OCI-LY1 (cell line): ENCODE measurements at regions not wholly inside any gene's neighbourhood (a gene's known extent, or its start where the extent isn't known, plus 50 kb on each side); places are given as distances from the start of the nearest gene placed in this dataset.

Experiments used
- H2AFZ ChIP-seq: fragments of 200-600 bp; sonication (generic), shearing (Covaris generic); 2 replicates; pipeline ENCODE4 v1.6.0; 2014; ENCODE audit warnings: antibody characterized with exemption, mild to moderate bottlenecking, low read length
- H3F3A ChIP-seq: fragments of 200-600 bp; sonication (generic), shearing (Covaris generic); 2 replicates; pipeline ENCODE4 v1.6.0; 2014; ENCODE audit warnings: mild to moderate bottlenecking, antibody characterized with exemption, low read length, moderate library complexity; ENCODE audit not compliant: insufficient read depth
- H3K27ac ChIP-seq: fragments of 200-600 bp; sonication (generic); 2 replicates; pipeline ENCODE4 v1.5.1; 2014; ENCODE audit warnings: low read length, mixed run types, mild to moderate bottlenecking, low read depth; ENCODE audit not compliant: poor library complexity, severe bottlenecking
- H3K27me3 ChIP-seq: fragments of 200-600 bp; sonication (generic); 2 replicates; pipeline ENCODE4 v1.6.0; 2014; ENCODE audit warnings: antibody characterized with exemption, mild to moderate bottlenecking, low read length, moderate library complexity; ENCODE audit not compliant: insufficient read depth
- H3K36me3 ChIP-seq: fragments of 200-600 bp; sonication (generic); 2 replicates; pipeline ENCODE4 v1.6.1; 2014; ENCODE audit warnings: mild to moderate bottlenecking, antibody characterized with exemption, low read length, moderate library complexity, mixed read lengths; ENCODE audit not compliant: insufficient read depth
- H3K4me1 ChIP-seq: fragments of 200-600 bp; sonication (generic); 2 replicates; pipeline ENCODE4 v1.5.1; 2014; ENCODE audit warnings: mild to moderate bottlenecking, low read length, moderate library complexity; ENCODE audit not compliant: insufficient read depth, severe bottlenecking
- H3K4me2 ChIP-seq: fragments of 200-600 bp; sonication (generic), shearing (Covaris generic); 2 replicates; pipeline ENCODE4 v1.6.1; 2014; ENCODE audit warnings: low read length
- H3K4me3 ChIP-seq: fragments of 200-600 bp; sonication (generic); 2 replicates; pipeline ENCODE4 v1.5.1; 2014; ENCODE audit warnings: low read length, low read depth, mild to moderate bottlenecking, mixed read lengths; ENCODE audit not compliant: poor library complexity, severe bottlenecking
- H3K79me2 ChIP-seq: fragments of 200-600 bp; shearing (Covaris generic); 2 replicates; pipeline ENCODE4 v1.6.1; 2016; ENCODE audit warnings: mixed run types, low read length, mixed read lengths; ENCODE audit not compliant: insufficient read depth
- H3K9ac ChIP-seq: fragments of 200-600 bp; sonication (generic), shearing (Covaris generic); 2 replicates; pipeline ENCODE4 v1.6.1; 2014; ENCODE audit warnings: mild to moderate bottlenecking, low read length, mixed read lengths
- H3K9me2 ChIP-seq: fragments of 200-600 bp; sonication (generic), shearing (Covaris generic); 2 replicates; pipeline ENCODE4 v1.6.1; 2014; ENCODE audit warnings: low read depth, mild to moderate bottlenecking, low read length, mixed read lengths
- H3K9me3 ChIP-seq: fragments of 200-600 bp; shearing (Covaris generic); 2 replicates; pipeline ENCODE4 v1.6.1; 2014; ENCODE audit warnings: low read length, mixed read lengths
- H4K20me1 ChIP-seq: fragments of 200-600 bp; sonication (generic), shearing (Covaris generic); 2 replicates; pipeline ENCODE4 v1.6.0; 2016; ENCODE audit warnings: mild to moderate bottlenecking, low read length; ENCODE audit not compliant: insufficient read depth
- EZH2 ChIP-seq: fragments of 200-600 bp; sonication (generic), shearing (Covaris generic); IDR thresholded peaks from 2 replicates; pipeline ENCODE4 v1.8.0; 2017; ENCODE audit warnings: borderline replicate concordance, mixed run types, mild to moderate bottlenecking, antibody characterized with exemption, low read length, moderate library complexity, mixed read lengths
- TF ChIP-seq, protein P1 (sequence below): fragments of 200-600 bp; sonication (generic), shearing (Covaris generic); IDR thresholded peaks from 2 replicates; pipeline ENCODE4 v1.5.1; 2017; ENCODE audit warnings: mild to moderate bottlenecking, antibody characterized with exemption, low read length, moderate library complexity, mixed read lengths

DNA sequence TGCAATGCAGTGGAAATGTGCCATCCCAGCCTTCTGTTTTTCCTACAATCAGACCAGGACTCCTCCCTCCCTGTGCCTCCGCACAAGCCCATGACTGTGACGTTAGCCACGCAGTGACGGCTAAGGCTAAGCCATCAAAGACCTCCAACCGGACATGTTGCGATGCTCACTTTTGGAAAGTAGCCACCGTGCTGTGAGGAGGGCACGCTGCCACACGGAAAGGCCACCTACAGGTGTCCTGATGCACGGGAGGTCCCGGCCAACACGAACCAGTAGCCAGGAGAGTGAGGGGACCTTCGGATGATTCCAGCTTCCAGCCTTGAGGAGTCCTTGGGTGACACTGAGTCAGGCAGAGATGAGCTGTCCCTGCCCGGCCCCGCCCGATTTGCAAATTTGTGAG is 53.9 kb downstream of the FOXL1 start:
- Histone ChIP-seq H3K27ac (no peak overlapping the region), H3K9me2 (no peaks in the 10 kb centered on the region), H3K9ac (no peak overlapping the region), H3F3A (no peaks in the 10 kb centered on the region), H3K9me3 (no peaks in the 10 kb centered on the region), H3K4me1 (no peaks in the 10 kb centered on the region), H2AFZ (no peak overlapping the region), H3K27me3 (peaks cover 13% of the 10 kb centered on the region; the same call in 1 of the 2 replicates), H3K79me2 (no peaks in the 10 kb centered on the region), H3K36me3 (no peaks in the 10 kb centered on the region; the same call in 1 of the 2 replicates), H4K20me1 (no peaks in the 10 kb centered on the region), H3K4me2 (no peak overlapping the region), H3K4me3 (no peak overlapping the region)
- TF ChIP-seq EZH2 = no peak
- TF ChIP-seq, protein P1, sequence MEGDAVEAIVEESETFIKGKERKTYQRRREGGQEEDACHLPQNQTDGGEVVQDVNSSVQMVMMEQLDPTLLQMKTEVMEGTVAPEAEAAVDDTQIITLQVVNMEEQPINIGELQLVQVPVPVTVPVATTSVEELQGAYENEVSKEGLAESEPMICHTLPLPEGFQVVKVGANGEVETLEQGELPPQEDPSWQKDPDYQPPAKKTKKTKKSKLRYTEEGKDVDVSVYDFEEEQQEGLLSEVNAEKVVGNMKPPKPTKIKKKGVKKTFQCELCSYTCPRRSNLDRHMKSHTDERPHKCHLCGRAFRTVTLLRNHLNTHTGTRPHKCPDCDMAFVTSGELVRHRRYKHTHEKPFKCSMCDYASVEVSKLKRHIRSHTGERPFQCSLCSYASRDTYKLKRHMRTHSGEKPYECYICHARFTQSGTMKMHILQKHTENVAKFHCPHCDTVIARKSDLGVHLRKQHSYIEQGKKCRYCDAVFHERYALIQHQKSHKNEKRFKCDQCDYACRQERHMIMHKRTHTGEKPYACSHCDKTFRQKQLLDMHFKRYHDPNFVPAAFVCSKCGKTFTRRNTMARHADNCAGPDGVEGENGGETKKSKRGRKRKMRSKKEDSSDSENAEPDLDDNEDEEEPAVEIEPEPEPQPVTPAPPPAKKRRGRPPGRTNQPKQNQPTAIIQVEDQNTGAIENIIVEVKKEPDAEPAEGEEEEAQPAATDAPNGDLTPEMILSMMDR = no peak

DNA sequence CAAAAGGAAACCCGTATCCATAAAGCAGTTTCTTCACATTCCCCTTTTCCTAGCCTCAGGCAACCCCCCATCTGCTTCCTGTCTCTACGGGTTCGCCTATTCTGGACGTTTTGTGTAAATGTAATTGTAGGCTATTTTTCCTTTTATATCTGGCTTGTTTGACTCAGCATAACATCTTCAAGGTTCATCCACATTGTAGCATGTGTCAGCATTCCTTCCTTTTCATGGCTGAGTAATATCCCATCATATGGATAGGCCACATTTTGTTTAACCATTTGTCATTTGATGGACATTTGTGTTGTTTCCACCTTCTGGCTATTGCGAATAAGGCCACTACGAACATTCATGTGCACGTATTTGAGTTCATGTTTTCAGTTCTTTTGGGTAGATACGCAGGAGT is 54.6 kb downstream of the FOXL1 start:
- Histone ChIP-seq H3K36me3 (no peaks in the 10 kb centered on the region), H3F3A (no peaks in the 10 kb centered on the region), H3K4me2 (no peak overlapping the region), H4K20me1 (no peaks in the 10 kb centered on the region), H2AFZ (no peak overlapping the region), H3K9ac (no peak overlapping the region), H3K4me1 (no peaks in the 10 kb centered on the region), H3K79me2 (no peaks in the 10 kb centered on the region), H3K9me3 (no peaks in the 10 kb centered on the region), H3K27me3 (peaks cover 17% of the 10 kb centered on the region; the same call in 1 of the 2 replicates), H3K27ac (no peak overlapping the region), H3K4me3 (no peak overlapping the region), H3K9me2 (no peaks in the 10 kb centered on the region)
- TF ChIP-seq EZH2 = no peak
- TF ChIP-seq, protein P1 = no peak

DNA sequence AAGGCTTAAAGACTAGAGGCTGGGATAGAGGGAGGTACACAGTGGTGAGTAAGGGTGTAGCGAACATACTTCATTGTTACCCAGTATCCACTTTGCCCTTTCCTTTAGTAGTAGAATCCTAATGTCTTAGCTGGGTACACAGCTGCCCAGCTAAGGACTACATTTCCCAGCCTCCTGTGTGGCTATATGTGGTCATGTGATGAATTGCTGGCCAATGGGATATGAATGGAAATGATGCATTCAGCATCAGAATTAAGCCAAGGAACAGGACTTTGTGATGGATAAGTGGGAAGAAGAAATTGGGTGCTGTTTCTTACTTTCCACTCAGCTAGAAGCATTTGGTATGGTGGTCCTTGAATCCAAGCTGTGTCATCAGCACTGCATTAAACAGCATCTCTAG is 55.9 kb downstream of the FOXL1 start:
- Histone ChIP-seq H3K9me2 (no peaks in the 10 kb centered on the region), H4K20me1 (no peaks in the 10 kb centered on the region), H3K27ac (no peak overlapping the region), H3K4me1 (no peaks in the 10 kb centered on the region), H3K9me3 (no peaks in the 10 kb centered on the region), H3K36me3 (no peaks in the 10 kb centered on the region), H3K4me2 (no peak overlapping the region), H3K27me3 (peaks cover 17% of the 10 kb centered on the region; the same call in 1 of the 2 replicates), H2AFZ (no peak overlapping the region), H3K9ac (no peak overlapping the region), H3F3A (no peaks in the 10 kb centered on the region), H3K4me3 (no peak overlapping the region), H3K79me2 (no peaks in the 10 kb centered on the region)
- TF ChIP-seq, protein P1 = no peak
- TF ChIP-seq EZH2 = no peak
